Activated CD4-positive, alpha-beta T cell treated with anti-CD3 and anti-CD28 coated beads, Interleukin-2, Interleukin-6, amounts not matched to agents 100 ng/mL and 50 ng/mL, durations not matched to agents 16 hours and 8 hours (primary cell): ENCODE measurements at regions not wholly inside any gene's neighbourhood (a gene's known extent, or its start where the extent isn't known, plus 50 kb on each side); places are given as distances from the start of the nearest gene placed in this dataset.

Experiments used
- DNase-seq: peaks from one replicate; pipeline ENCODE4 v3.0.0-alpha.2; 2020

DNA sequence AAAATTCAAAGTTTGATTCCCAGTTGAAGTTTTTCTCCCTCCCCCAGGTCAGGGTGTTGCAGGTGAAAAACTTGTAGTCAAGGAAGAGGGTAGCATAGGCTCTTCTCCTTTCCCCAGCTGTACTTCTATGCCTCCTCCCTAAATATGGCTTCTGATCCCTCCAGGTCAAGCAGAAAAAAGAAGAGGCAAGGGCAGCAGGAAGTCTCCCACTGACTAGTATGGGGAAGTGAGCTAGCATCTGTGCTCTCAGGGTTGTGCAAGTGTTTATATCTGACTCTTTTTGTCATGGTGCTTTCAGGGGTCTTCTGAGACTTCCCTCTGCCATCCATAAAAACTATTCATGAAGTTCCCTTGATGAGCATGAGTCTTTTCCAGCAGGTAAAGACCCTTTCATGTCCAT lies 76.0 kb downstream of the ATPSCKMT start:
- DNase-seq = no peak

DNA sequence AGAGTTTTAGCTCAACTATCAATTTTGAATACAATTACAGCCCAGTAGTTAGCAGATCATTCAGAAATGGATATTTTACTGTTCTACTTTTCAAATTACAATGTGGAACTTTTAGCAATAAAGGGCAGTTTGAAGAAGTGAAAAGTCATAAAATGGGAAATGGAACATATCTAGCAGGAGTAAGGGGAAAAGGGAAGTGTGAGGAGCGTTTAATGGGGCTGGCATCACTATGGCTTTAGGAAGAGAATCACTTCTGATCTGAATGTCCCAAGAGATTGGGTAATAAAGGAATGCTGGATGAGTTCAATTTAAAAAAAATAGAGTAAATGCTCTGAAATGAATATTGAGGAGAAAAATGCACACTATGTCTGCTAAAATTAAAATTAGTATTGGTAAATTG lies 77.4 kb downstream of the ATPSCKMT start:
- no peak for DNase-seq

DNA sequence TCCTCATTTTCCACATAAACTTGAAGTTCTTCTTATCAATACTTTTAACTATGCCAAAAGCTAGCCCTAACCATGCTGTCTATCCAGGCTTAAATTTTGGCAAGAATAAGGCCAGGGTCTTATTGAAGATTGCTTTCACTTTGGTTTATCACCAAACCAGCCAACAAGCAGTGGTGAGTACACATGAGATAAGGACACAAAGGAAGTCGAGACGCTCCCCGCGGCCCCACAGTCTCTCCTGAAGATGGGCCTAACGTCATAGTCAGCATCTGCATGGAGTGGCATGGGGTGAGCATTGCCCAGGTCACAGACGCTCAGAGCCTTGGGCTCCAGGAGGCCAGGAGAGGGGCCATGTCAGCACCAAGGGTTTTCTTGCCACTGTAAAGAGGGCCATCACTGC lies 80.3 kb downstream of the ATPSCKMT start:
- DNase-seq = no peak

DNA sequence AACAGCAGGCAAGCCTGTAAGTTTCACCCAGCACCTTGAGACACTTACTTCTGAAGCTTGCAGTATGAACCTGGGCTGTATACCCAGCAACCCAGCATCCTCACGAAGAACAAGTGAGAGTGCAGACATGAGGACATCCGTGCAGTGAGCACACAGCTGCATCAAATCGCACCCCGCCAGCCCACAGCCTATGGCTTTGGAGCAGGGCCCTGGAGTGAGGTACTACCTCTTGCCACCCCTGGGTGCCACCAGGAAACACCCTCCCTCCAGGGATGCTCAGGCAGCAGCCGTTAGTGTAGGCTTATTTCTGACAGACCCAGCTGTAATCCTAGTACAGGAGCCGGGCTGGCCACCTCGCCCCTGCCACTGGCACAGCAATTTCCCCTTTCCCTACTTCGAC lies 81.4 kb downstream of the ATPSCKMT start:
- DNase-seq = no peak

DNA sequence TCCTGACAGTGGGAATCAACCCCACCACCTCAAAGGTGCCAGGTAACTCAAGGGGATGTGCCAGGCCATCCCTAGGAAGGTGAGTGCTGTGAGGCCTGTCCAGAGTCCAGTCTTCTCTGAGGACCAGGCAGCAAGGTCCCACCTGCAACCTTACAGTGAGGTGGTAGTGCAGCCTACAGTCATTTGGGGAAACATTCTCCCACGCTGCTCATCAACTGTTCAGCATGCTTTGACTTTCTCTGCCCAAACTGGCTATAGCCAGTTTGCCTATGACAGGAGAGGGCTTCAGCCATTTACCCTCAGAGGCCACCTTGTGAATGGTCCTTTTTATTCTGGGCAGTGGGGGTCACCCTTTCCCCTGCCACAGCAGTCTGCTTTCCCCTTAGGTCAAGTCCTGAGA lies 81.9 kb downstream of the ATPSCKMT start:
- no peak for DNase-seq

DNA sequence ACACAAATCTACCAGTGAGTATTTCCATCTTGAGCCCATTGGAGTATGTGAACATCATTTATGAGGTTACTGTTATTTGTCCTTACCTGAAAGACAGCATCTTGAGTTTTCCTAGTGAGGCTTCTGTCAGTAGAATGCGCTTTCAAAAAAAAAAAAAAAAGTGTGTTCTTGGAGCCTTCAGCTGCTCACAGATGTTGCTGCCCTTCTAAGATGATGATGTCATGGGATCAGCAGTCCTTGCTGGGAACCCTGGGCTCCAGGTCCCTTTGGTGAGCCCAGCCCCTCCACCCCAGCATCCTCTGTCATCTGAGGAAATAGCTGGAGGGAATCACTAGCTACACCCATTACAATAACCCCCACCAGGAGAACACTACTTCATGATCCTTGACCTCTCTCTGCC lies 83.3 kb downstream of the ATPSCKMT start:
- no peak for DNase-seq

DNA sequence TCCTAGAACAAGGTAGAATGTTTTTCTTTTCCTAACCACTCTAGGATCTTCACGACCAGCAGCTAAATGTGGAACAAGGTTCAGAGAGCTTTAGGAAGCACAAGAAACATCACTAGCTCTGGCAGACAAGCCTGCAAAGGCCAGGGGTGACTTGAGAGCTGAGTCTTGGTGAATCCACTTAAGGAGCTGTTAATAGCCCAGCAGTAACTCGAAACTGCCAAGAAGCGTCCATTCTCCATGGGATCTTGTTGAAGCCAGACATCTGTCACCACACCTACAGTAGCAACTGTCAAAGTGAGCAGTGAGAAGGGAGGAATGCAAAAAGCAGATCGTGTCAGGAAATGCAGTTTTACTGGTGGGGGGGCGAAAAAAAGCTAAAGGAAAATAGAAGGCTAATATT lies 87.2 kb downstream of the ATPSCKMT start:
- DNase-seq = no peak

DNA sequence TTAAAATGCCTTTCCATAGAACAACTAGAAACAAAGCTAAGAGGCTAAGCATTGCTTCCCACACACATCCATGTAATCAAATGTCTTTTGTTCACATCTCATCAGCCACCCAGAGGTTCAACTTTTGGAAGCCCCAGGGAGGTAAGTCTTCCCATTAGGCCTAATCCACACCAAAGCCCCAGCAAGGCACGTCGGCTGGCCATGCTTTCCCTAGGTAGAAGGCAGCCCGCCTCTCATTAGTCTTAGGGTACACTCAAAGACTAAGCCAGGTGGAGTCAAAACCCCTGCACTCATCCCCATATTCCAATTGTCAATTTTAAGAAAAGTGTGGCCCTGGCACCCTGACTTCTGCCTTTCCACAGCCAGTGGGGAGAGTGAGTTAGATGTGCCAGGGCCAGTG lies 87.9 kb downstream of the ATPSCKMT start:
- DNase-seq = no peak

DNA sequence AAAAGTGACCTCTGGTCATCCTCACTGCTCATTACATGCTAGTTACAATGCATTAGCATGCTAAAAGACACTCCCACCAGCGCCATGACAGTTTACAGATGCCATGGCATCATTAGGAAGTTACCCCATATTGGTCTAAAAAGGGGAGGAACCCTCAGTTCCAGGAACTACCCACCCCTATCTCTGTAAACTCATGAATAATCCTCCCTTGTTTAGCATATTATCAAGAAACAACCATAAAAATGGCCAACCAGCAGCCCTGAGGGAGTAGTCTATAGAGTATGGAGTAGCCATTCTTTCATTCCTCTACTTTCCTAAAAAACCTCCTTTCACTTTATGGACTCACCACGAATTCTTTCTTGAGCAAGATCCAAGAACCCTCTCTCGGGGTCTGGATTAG lies 89.4 kb downstream of the ATPSCKMT start:
- no peak for DNase-seq

DNA sequence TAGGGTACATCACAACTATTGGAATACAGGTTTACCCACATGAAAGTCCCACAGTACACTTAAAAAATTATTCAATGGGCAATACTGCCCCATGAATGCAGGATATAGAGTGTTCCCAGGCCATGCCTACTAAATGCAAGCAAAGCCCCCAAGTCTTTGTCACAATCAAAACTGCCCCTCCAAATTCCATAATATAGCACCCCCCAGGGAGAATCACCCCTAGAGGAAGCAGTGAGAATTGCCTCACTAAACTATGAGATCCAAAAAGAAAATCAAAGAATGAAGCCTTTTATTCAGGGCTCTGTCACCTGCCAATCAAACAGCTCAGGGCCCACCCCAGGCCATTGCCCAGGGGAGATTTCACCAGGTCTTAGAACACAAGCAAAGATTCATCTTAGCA lies 90.8 kb downstream of the ATPSCKMT start:
- DNase-seq = no peak

DNA sequence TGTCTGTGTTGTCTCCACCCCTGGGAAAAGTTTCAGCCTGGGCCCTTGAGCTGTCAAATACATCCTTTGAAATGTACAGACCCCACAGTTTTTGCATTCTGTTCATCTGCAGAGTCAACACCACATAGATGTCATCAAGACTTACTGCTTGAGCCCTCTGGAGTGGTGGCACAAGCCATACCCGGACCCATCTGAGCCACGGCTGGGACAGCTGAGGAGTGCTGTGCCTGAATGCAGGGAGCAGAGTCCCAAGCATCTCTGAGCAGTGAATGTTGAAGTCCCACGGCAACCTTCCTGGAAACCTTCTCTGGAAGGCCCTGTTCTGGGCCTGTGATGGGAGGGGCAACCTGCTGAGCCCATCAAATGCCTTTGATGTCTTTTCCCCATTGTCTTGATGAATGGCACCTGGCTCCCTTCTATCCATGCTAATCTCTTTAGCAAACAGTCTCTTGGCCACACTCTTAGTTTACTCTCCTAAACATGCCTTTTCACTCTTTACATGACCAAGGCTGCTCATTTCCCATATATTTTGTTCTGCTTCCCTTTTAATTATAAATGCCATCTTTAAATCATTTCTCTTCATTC lies 92.5 kb downstream of the ATPSCKMT start:
- DNase-seq = no peak

DNA sequence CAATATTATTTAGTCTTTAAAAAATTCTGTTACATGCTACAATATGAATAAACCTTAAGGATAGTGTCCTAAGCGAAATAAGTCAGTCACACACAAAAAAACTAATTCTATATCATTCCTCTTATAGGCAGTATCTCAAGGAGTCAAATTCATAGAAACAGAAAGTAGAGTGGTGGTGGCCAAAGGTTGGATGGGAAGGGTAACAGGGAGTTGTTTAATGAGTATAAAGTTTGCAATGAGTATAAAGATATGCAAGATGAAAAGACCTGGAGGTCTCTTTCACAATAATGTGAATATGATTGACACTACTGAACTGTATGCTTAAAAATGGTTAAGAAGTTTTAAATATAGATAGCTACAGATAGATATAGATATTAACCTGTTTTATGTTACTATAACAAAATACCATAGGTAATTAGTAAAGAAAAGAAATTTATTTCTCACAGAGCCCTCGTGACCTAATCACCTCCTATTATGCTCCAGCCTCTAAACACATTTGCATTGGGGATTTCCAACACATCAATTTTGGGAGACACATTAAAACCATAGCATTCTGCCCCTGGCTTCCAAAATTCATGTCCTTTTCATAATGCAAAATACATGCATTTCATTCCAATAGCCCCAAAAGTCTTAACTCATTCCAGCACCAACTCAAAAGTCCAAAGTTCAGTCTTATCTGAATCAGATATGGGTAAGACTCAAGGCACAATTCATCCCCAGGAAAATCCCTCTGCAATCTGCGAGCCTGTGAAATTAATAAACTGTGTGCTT lies 93.6 kb downstream of the ATPSCKMT start:
- no peak for DNase-seq

DNA sequence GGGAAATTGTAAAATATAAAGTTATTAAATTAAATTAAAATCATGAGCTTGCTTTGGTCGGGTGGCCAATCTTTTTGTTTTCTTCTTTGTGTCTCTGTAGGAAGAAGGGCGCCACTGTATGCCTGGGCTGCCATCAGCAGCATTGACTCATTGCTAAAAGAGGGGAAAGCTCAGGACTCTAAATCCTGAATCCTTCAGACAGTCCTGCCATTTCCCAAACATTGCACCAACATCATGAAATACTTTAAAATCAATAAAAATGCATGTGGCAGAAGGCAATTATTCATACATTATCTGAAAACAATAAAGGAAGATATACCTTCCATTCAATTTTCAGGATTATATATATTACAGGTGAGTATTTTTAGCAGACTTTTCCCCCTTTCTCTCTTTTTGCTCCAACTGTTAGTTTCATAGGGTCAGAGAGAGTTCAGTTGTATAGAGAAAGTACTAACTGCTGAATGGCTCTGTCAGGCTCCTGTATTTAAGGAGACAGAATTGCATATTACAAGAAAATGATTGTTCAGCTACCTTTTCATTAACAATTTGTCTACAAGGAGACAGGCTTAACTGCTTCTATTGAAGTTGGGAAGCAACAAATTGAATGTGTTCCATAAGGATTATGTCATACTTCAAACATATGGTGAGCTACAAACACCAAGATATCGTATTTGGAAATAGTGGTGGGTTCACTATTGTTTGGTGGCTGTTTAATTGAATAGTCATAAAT lies 95.7 kb downstream of the ATPSCKMT start:
- no peak for DNase-seq

DNA sequence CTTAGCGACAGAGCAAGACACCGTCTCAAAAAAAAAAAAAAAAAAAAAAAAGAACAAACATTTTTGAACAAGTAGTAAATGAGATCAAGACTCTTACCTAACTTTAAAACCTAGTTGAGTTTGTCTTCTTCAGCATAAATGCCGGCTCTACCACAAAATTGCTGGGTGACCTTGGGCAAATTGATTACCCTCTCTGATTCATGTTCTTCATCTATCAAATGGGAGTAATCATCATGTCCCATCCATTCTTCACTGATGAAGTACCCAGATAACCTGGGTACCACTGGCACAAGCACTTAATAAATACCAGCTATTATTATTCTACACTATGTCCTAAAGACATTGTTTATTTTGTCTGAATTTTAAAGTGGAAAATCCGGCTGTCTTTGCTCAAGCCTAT lies 96.3 kb downstream of the ATPSCKMT start:
- no peak for DNase-seq

DNA sequence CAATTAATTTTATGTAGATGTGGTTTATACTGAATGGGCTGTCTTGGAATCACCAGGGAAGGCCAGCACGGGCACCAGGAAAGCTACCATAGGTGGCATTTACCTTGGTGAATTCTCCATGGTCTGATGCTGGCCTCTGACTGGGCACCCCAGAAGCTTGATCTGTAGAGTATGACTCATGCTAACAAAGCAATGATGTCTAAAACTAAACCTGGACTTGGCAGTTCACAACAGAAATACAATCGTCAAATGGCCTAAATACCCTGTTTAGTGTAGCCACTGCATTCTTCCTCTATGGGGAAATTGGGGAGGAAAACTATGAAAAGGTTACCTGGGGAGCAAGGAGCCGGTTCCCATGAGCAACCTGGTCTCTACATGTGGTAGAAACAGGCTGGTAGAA lies 98.0 kb downstream of the ATPSCKMT start:
- DNase-seq = no peak

DNA sequence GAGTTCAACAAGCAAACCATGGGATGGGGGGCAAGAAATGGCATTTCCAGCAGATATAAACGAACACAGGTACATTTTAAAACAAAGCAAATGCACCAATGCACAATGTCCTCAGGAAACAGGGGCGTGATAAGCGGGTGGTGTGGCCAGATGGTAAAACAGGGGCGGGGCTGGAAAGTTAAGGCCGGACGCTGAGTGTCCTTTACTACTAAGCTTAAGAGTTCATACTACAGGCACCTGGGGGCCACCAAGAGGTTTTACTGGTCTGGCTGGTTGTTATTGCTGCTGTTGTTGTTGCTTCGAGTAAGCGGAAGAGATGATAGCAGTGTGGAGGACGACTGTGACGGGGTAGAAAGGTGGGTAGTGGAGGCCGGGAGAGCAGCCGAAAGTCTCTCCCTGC lies 99.8 kb downstream of the ATPSCKMT start:
- DNase-seq = no peak

DNA sequence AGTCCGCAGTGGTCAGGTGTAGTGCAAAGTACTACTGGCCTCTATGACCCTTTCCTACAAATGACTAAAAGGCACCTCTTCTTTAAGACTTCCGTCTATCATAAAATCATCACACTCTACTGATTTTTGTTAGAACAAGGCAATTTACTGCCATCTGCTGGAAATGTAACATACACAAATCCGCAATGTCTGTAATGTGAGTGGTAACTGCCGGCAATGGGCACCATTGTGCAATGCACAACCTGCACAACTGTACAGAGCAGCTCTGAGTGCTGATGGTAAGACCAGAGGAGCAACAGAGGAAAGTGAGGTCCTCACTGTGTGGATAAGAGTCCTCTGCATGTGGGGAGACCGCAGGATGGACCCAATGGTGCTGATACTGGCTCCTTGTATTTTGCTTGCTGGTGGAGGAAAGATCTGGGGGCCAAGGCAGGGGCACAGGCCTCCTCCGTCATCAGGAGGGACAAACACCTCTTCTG lies 103.7 kb downstream of the ATPSCKMT start:
- peak; percentile 7 for DNase-seq

DNA sequence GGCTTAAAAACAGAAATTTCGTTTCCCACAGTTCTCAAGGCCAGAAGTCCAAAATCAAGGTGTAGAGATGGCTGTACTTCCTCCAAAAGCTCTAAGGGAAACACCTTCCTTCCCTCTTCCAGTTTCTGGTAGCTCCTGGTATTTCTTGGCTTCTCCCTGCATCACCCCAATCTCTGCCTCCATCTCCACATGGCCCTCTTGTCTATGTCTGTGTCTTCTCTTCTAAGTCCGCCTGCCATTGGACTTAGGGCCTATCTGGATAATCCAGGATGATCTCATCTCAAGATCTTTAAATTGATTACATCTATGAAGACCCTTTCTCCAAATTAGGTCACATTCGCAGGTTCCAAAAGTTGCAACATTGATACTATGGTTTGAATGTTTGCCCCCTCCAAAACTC lies 105.6 kb downstream of the ATPSCKMT start:
- no peak for DNase-seq

DNA sequence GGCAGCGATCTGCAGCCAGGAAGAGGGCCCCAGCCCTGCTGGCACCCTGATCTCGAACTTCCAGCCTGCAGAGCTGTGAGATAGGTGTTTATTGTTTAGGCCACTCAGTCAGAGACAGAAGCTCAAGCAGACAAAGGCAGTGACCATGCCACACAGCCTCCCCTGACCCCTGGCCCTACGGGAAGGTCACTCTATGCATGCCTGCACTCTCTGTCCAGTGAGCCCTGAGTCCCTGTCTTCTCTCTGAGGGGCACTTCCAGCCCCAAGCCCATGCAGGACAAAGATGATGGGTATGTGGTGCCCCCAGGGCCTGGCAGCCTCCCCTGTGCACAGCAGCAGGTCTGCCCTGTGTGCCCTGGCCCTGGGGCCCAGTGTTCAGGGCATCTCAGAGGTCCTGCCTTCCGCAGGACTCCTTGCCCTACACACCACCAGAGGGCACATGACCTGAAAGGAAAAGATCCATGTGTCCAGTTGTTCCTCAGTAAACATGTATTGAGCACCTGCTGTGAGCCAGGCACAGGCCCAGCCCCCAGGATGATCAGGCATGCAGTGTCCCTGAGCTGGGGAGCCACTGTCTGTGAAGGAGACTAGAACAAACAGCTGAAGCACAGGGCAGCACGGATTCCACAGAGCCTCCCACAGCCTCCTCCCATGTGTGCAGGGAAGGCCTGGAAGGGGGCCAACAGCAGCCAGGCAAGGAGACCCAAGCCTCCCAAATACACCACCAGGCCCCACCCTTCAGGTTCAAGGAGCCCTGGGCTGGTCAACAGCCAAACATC lies 109.3 kb downstream of the ATPSCKMT start:
- no peak for DNase-seq

DNA sequence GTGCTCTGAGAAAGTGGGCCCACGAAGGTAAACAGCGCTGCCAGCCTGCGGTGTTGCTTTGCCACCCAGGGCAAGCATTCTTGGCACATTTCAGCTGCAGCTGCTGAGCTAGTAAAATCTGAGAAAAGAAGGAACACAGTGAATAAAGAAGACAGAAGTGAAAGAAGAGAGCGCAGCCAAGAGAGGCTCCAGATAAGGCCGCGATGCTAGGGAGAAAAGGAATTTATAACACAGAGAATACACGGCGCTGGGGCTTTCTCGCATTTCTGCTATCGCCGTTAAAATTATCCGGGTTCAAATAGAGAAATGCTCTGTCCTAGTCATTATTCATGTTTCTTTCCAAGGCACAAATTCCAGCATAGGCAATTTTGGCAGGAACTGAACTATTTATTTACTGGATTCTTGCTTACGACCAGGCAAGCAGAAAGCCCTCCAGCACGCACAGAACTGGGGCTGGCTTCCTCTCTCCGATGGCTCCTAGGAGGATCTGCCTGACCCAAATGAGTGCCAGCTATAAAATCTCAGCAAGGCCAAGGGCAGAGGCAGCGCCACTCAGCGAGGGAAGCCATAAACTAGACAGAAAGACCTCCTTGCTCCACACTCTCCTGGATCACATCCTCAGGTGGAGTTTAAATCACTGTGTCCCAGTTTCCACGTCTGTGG lies 111.2 kb downstream of the ATPSCKMT start:
- DNase-seq = no peak

DNA sequence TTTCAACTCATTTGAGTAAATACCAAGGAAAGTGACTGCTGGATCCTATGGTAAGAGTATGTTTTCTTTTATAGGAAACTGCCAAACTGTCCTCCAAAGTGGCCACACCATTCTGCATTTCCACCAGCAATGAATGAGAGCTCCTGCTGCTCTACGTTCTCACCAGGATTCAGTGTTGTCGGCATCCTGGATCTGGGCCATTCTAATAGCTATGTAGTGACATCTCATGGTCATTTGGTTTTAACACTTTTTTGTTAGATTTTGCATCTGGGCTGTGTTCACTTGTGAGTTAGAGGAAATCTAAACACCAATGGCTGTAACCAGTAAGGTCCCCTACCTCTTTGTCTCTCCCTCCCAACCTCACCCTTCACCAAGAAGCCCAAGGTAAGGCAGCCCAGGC lies 115.9 kb downstream of the ATPSCKMT start:
- DNase-seq = no peak

DNA sequence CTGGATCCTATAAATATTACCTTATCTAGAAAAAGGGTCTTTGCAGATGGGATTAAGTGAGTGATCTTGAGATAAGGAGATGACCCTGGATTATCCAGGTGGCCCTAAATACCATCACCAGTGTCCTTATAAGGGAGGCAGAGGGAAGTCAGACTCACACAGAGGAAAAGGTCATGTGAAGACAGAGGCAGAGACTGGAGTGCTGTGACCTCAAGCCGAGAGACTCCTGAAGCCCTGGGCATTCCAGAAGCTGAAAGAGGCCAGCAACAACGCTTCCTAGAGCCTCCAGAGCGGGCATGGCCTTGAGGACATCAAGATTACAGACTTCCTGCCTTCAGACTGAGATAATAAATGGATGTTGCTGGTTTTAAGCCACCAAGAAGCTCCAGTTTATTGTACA lies 118.8 kb downstream of the ATPSCKMT start:
- no peak for DNase-seq

DNA sequence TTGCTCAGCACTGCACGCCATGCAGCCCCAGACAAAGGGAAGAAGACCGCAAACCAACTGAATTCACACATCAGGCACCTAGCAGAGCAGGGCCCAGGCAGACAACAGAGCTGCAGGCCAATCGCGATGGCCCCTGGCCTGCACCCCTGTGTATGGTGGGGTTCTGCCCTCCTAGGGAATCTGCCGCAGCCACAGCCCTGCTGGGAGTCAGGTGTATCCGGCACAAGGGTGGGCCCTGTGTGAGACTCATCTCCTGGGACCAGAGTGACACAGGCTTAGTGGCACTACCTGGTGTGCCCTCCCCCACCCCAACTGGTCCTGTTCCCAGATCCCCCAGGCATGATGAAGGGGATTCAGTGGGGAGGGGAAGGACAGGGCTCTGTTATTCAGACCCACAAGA lies 122.8 kb downstream of the ATPSCKMT start:
- DNase-seq = no peak
